ENCODE measurements at regions not wholly inside any gene's neighbourhood (a gene's known extent, or its start where the extent isn't known, plus 50 kb on each side); places are given as distances from the start of the nearest gene placed in this dataset.

GRCh38 chr16:66291833-66292232 is 74.7 kb upstream of the CDH5 start:
- DNase-seq (ENCODE audit: low read depth) = no peak
- no peak for TF ChIP-seq CTCF (IDR thresholded peaks at IDR 0.05; ENCODE audit: control insufficient read depth, insufficient read depth, low read depth, low read length, missing control alignments)
- no peak overlapping the region for H3K4me3 ChIP-seq (ENCODE audit: control insufficient read depth, low read depth, low read length)

- H3K4me3 ChIP-seq (ENCODE audit: control insufficient read depth, low read depth, low read length) = no peak overlapping the region
- TF ChIP-seq CTCF (IDR thresholded peaks at IDR 0.05; ENCODE audit: control insufficient read depth, insufficient read depth, low read depth, low read length, missing control alignments) = no peak
- DNase-seq (ENCODE audit: low read depth) = no peak
Measured at GRCh38 chr16:66290431-66290830, 76.1 kb upstream of the CDH5 start.

GRCh38 chr16:66289986-66290385 is 76.5 kb upstream of the CDH5 start:
- no peak for DNase-seq (ENCODE audit: low read depth)
- no peak overlapping the region for H3K4me3 ChIP-seq (ENCODE audit: control insufficient read depth, low read depth, low read length)
- TF ChIP-seq CTCF (IDR thresholded peaks at IDR 0.05; ENCODE audit: control insufficient read depth, insufficient read depth, low read depth, low read length, missing control alignments) = no peak

- H3K4me3 ChIP-seq (ENCODE audit: control insufficient read depth, low read depth, low read length) = no peak overlapping the region
- DNase-seq (ENCODE audit: low read depth) = no peak
Measured at GRCh38 chr16:66289051-66289680, 77.3 kb upstream of the CDH5 start.

GRCh38 chr16:66287926-66288325 is 78.6 kb upstream of the CDH5 start:
- no peak for TF ChIP-seq CTCF (IDR thresholded peaks at IDR 0.05; ENCODE audit: control insufficient read depth, insufficient read depth, low read depth, low read length, missing control alignments)
- no peak overlapping the region for H3K4me3 ChIP-seq (ENCODE audit: control insufficient read depth, low read depth, low read length)
- no peak for DNase-seq (ENCODE audit: low read depth)

More at GRCh38 chr16:66289051-66289680, 77.3 kb upstream of the CDH5 start:
- no peak for TF ChIP-seq CTCF (IDR thresholded peaks at IDR 0.05; ENCODE audit: control insufficient read depth, insufficient read depth, low read depth, low read length, missing control alignments)

GRCh38 chr16:66287416-66287815 is 79.1 kb upstream of the CDH5 start:
- no peak overlapping the region for H3K4me3 ChIP-seq (ENCODE audit: control insufficient read depth, low read depth, low read length)
- DNase-seq (ENCODE audit: low read depth) = no peak
- no peak for TF ChIP-seq CTCF (IDR thresholded peaks at IDR 0.05; ENCODE audit: control insufficient read depth, insufficient read depth, low read depth, low read length, missing control alignments)

Measured in AG09309 (cell line).